ENCODE measurements at regions not wholly inside any gene's neighbourhood (a gene's known extent, or its start where the extent isn't known, plus 50 kb on each side); places are given as distances from the start of the nearest gene placed in this dataset.

GRCh38 chr13:99812625-99813024, 158.9 kb downstream of the ZIC5 start (continued):
- no peak for TF ChIP-seq CTCF (IDR thresholded peaks at IDR 0.05)
- TF ChIP-seq SMAD4 (CRISPR knock-in tag; IDR thresholded peaks at IDR 0.05) = no peak
- TF ChIP-seq JUN (CRISPR knock-in tag; IDR thresholded peaks at IDR 0.05) = no peak
- TF ChIP-seq E2F1 (CRISPR knock-in tag; IDR thresholded peaks at IDR 0.05) = no peak
- no peak for TF ChIP-seq PRRX2 (CRISPR knock-in tag; IDR thresholded peaks at IDR 0.05)
- no peak for TF ChIP-seq CBFB (CRISPR knock-in tag; IDR thresholded peaks at IDR 0.05; ENCODE audit: low read depth)
- no peak for TF ChIP-seq SMAD3 (CRISPR knock-in tag; IDR thresholded peaks at IDR 0.05; ENCODE audit: borderline replicate concordance)
- TF ChIP-seq GABPB1 (CRISPR knock-in tag; IDR thresholded peaks at IDR 0.05) = no peak
- no peak for TF ChIP-seq CDX4 (CRISPR knock-in tag; IDR thresholded peaks at IDR 0.05; ENCODE audit: borderline replicate concordance)
- TF ChIP-seq GRHL2 (CRISPR knock-in tag; IDR thresholded peaks at IDR 0.05; ENCODE audit: insufficient replicate concordance, severe bottlenecking) = no peak
- TF ChIP-seq FOXJ3 (CRISPR knock-in tag; IDR thresholded peaks at IDR 0.05; ENCODE audit: borderline replicate concordance) = no peak
- TF ChIP-seq ZSCAN18 (CRISPR knock-in tag; IDR thresholded peaks at IDR 0.05) = no peak

- Mint-ChIP-seq H3K4me1 (peaks cover 21% of the 10 kb centered on the region), H3K4me3 (no peak overlapping the region), H3K27me3 (ENCODE audit: low read depth) (peaks cover 4% of the 10 kb centered on the region; the same call in 1 of the 2 replicates), H3K36me3 (no peaks in the 10 kb centered on the region), H3K27ac (peak overlapping the region; percentile 31; the same call in 1 of the 2 replicates), H3K9me3 (peaks cover under 1% of the 10 kb centered on the region; the same call in 1 of the 2 replicates)
- no peak for DNase-seq (ENCODE audit: low spot score)
- ATAC-seq = no peak
- ChIA-PET POLR2A (no interaction called here), CTCF (no interaction called here)
- TF ChIP-seq RELA (CRISPR knock-in tag; IDR thresholded peaks at IDR 0.05; ENCODE audit: borderline replicate concordance) = no peak
- no peak for TF ChIP-seq NFE2L1 (CRISPR knock-in tag; IDR thresholded peaks at IDR 0.05)
- no peak for TF ChIP-seq NR3C1 (CRISPR knock-in tag; conservative IDR thresholded peaks at IDR 0.05; ENCODE audit: low read depth)
- no peak for TF ChIP-seq ZNF512 (CRISPR knock-in tag; IDR thresholded peaks at IDR 0.05; ENCODE audit: borderline replicate concordance)
- TF ChIP-seq GRHL2 (CRISPR knock-in tag; IDR thresholded peaks at IDR 0.05; ENCODE audit: insufficient replicate concordance, severe bottlenecking) = no peak
- TF ChIP-seq ATF6 (CRISPR knock-in tag; IDR thresholded peaks at IDR 0.05) = no peak
- TF ChIP-seq OVOL2 (CRISPR knock-in tag; IDR thresholded peaks at IDR 0.05; ENCODE audit: borderline replicate concordance) = no peak
- TF ChIP-seq ESRRA (CRISPR knock-in tag; IDR thresholded peaks at IDR 0.05; ENCODE audit: borderline replicate concordance) = no peak
- TF ChIP-seq TEAD4 (CRISPR knock-in tag; IDR thresholded peaks at IDR 0.05) = no peak
- TF ChIP-seq TEAD1 (CRISPR knock-in tag; IDR thresholded peaks at IDR 0.05) = no peak
- TF ChIP-seq MAX (CRISPR knock-in tag; IDR thresholded peaks at IDR 0.05) = no peak
- no peak for TF ChIP-seq PREB (CRISPR knock-in tag; IDR thresholded peaks at IDR 0.05; ENCODE audit: borderline replicate concordance)
- no peak for TF ChIP-seq NFATC4 (CRISPR knock-in tag; IDR thresholded peaks at IDR 0.05)
- TF ChIP-seq IRF1 (CRISPR knock-in tag; IDR thresholded peaks at IDR 0.05) = no peak
- TF ChIP-seq EMX1 (CRISPR knock-in tag; IDR thresholded peaks at IDR 0.05) = no peak
- TF ChIP-seq IRF2 (CRISPR knock-in tag; IDR thresholded peaks at IDR 0.05; ENCODE audit: borderline replicate concordance, low read depth) = no peak
These were observed 160.4 kb downstream of the ZIC5 start for GRCh38 chr13:99811067-99811700.
